SK-N-SH (cell line): ENCODE measurements at regions not wholly inside any gene's neighbourhood (a gene's known extent, or its start where the extent isn't known, plus 50 kb on each side); places are given as distances from the start of the nearest gene placed in this dataset.

ENCODE experiments used
- CTCF ChIA-PET: fragments of 300-600, 350-600 bp; formaldehyde crosslinking; extraction: SDS; loops from one replicate; lab custom pipeline; 2021; lab: Yijun Ruan, JAX
- POLR2A ChIA-PET: fragments of 350-600 bp; sonication (Branson Sonifier 250); formaldehyde crosslinking; extraction: SDS; loops from one replicate; lab custom pipeline; 2020; ENCODE audit warnings: antibody characterized with exemption, inconsistent platforms; lab: Yijun Ruan, JAX
- DNase-seq: peaks from one replicate; pipeline ENCODE4 v3.0.0; 2012
- H2AFZ ChIP-seq: fragments of 200-600 bp; sonication (generic); 2 replicates; pipeline ENCODE4 v1.8.1; 2016; ENCODE audit warnings: antibody characterized with exemption, mild to moderate bottlenecking, low read depth
- H3F3A ChIP-seq: fragments of 200-600 bp; sonication (generic); replicated peaks from 2 replicates; pipeline ENCODE3; 2016; ENCODE audit warnings: antibody characterized with exemption, mild to moderate bottlenecking; ENCODE audit not compliant: insufficient read depth
- H3K27ac ChIP-seq, 2 experiments: fragments of 200-500 bp in 1 of 2; fragments of 200-600 bp in 1 of 2; sonication (Bioruptor generic) in 1 of 2; sonication (generic), shearing (Covaris generic) in 1 of 2; 2 replicates each; pipeline versions ENCODE4 v1.5.1 to v1.6.1; 2014 to 2016; ENCODE audit warnings: low read depth in 2 of 2, inconsistent platforms in 1 of 2, low read length in 1 of 2, mild to moderate bottlenecking in 1 of 2, mixed read lengths in 1 of 2
- H3K27me3 ChIP-seq: fragments of 200-600 bp; sonication (generic), shearing (Covaris generic); 2 replicates; pipeline ENCODE4 v1.6.1; 2016; ENCODE audit warnings: mixed run types; ENCODE audit not compliant: insufficient read depth
- H3K36me3 ChIP-seq, 2 experiments: fragments of 200-500 bp in 1 of 2; fragments of 200-600 bp in 1 of 2; sonication (Bioruptor generic) in 1 of 2; sonication (generic) in 1 of 2; replicated peaks in 1 of 2; 2 replicates each; pipeline versions ENCODE3 to v1.5.1; 2014 to 2016; ENCODE audit warnings: low read length in 1 of 2, mild to moderate bottlenecking in 1 of 2; ENCODE audit not compliant: insufficient read depth in 2 of 2, control insufficient read depth in 1 of 2
- H3K4me1 ChIP-seq, 2 experiments: fragments of 200-500 bp in 1 of 2; fragments of 200-600 bp in 1 of 2; sonication (Bioruptor generic) in 1 of 2; sonication (generic), shearing (Covaris generic) in 1 of 2; 2 replicates each; pipeline versions ENCODE4 v1.5.1 to v1.6.1; 2014 to 2016; ENCODE audit warnings: low read depth in 1 of 2, low read length in 1 of 2, mixed run types in 1 of 2; ENCODE audit not compliant: insufficient read depth in 2 of 2, control insufficient read depth in 1 of 2
- H3K4me2 ChIP-seq: fragments of 200-600 bp; sonication (generic), shearing (Covaris generic); 2 replicates; pipeline ENCODE4 v1.6.1; 2017; ENCODE audit warnings: mixed run types
- H3K4me3 ChIP-seq, 2 experiments: fragments of 200-500 bp in 1 of 2; fragments of 200-600 bp in 1 of 2; sonication (Bioruptor generic) in 1 of 2; sonication (generic), shearing (Covaris generic) in 1 of 2; 2 replicates each; pipeline versions ENCODE4 v1.5.1 to v1.8.1; 2014 to 2016; ENCODE audit warnings: low read depth in 2 of 2, inconsistent platforms in 1 of 2, low read length in 1 of 2, mild to moderate bottlenecking in 1 of 2, mixed read lengths in 1 of 2, moderate library complexity in 1 of 2
- H3K79me2 ChIP-seq: fragments of 200-600 bp; sonication (generic); 2 replicates; pipeline ENCODE4 v1.8.1; 2017; ENCODE audit warnings: mild to moderate bottlenecking; ENCODE audit not compliant: insufficient read depth
- H3K9ac ChIP-seq: fragments of 200-600 bp; sonication (generic); 2 replicates; pipeline ENCODE4 v1.6.1; 2017; ENCODE audit warnings: mixed run types
- H3K9me2 ChIP-seq: fragments of 200-600 bp; sonication (generic); 2 replicates; pipeline ENCODE4 v1.6.1; 2017; ENCODE audit warnings: mixed run types
- H3K9me3 ChIP-seq: fragments of 200-600 bp; sonication (generic); 2 replicates; pipeline ENCODE4 v1.6.1; 2017; ENCODE audit warnings: mixed run types, mild to moderate bottlenecking, moderate library complexity
- H4K20me1 ChIP-seq: fragments of 200-600 bp; sonication (generic); 2 replicates; pipeline ENCODE4 v1.6.1; 2017; ENCODE audit warnings: mild to moderate bottlenecking, mixed run types; ENCODE audit not compliant: insufficient read depth
- CHD2 ChIP-seq: fragments of 150-350 bp; IDR thresholded peaks from 2 replicates; pipeline ENCODE4 v1.6.1; 2018; ENCODE audit warnings: low read length; ENCODE audit not compliant: partially characterized antibody
- ELF1 ChIP-seq: IDR thresholded peaks from 2 replicates; pipeline ENCODE4 v1.4.0; 2012
- EP300 ChIP-seq, 2 experiments: IDR thresholded peaks; 2 replicates each; pipeline versions ENCODE4 v1.4.0 to v1.6.1; 2012; ENCODE audit warnings: borderline replicate concordance in 1 of 2, low read depth in 1 of 2, low read length in 1 of 2
- EZH2phosphoT487 ChIP-seq: fragments of 200-600 bp; sonication (generic); IDR thresholded peaks from 2 replicates; pipeline ENCODE4 v1.6.1; 2017; ENCODE audit warnings: low read depth, mixed run types, mild to moderate bottlenecking, antibody characterized with exemption, moderate library complexity, borderline replicate concordance
- FOXM1 ChIP-seq: IDR thresholded peaks from 2 replicates; pipeline ENCODE4 v1.4.0; 2012; ENCODE audit warnings: low read depth, mild to moderate bottlenecking
- GABPA ChIP-seq: IDR thresholded peaks from 2 replicates; pipeline ENCODE4 v1.4.0; 2012; ENCODE audit warnings: low read depth, mild to moderate bottlenecking
- JUND ChIP-seq: IDR thresholded peaks from 2 replicates; pipeline ENCODE4 v1.4.0; 2012
- MAX ChIP-seq: IDR thresholded peaks from 2 replicates; pipeline ENCODE4 v1.4.0; 2012; ENCODE audit warnings: low read depth
- MEF2A ChIP-seq: IDR thresholded peaks from 2 replicates; pipeline ENCODE4 v1.4.0; 2012; ENCODE audit warnings: low read depth, borderline replicate concordance
- MXI1 ChIP-seq: IDR thresholded peaks from 2 replicates; pipeline ENCODE4 v1.6.1; 2012; ENCODE audit warnings: mild to moderate bottlenecking, low read depth, low read length, improper control_type of control experiment
- NFIC ChIP-seq: IDR thresholded peaks from 2 replicates; pipeline ENCODE4 v1.4.0; 2012; ENCODE audit warnings: borderline replicate concordance
- NRF1 ChIP-seq: IDR thresholded peaks from 2 replicates; pipeline ENCODE4 v1.6.1; 2012; ENCODE audit warnings: low read depth, mild to moderate bottlenecking, low read length
- POLR2AphosphoS5 ChIP-seq: IDR thresholded peaks from 2 replicates; pipeline ENCODE4 v1.6.1; 2012; ENCODE audit warnings: low read depth, low read length
- RAD21 ChIP-seq: IDR thresholded peaks from 2 replicates; pipeline ENCODE4 v1.6.1; 2012; ENCODE audit warnings: mild to moderate bottlenecking, low read length
- RCOR1 ChIP-seq: fragments of 150-350 bp; IDR thresholded peaks from 2 replicates; pipeline ENCODE4 v1.6.1; 2017; ENCODE audit warnings: antibody characterized with exemption, low read length
- RXRA ChIP-seq: IDR thresholded peaks from 2 replicates; pipeline ENCODE4 v1.4.0; 2012; ENCODE audit warnings: low read depth, mild to moderate bottlenecking, borderline replicate concordance
- SMC3 ChIP-seq: IDR thresholded peaks from 2 replicates; pipeline ENCODE4 v1.6.1; 2012; ENCODE audit warnings: low read depth, low read length, improper control_type of control experiment
- TAF1 ChIP-seq: IDR thresholded peaks from 2 replicates; pipeline ENCODE4 v1.6.1; 2012; ENCODE audit warnings: low read depth, mild to moderate bottlenecking, low read length, moderate library complexity, borderline replicate concordance
- TCF12 ChIP-seq: IDR thresholded peaks from 2 replicates; pipeline ENCODE4 v1.4.0; 2012
- TEAD4 ChIP-seq: IDR thresholded peaks from 2 replicates; pipeline ENCODE4 v1.4.0; 2012; ENCODE audit warnings: mild to moderate bottlenecking, borderline replicate concordance; ENCODE audit not compliant: insufficient read depth
- YY1 ChIP-seq: IDR thresholded peaks from 2 replicates; pipeline ENCODE4 v1.4.0; 2012; ENCODE audit warnings: low read depth, mild to moderate bottlenecking
- WGBS: methylation state at CpG from one replicate; pipeline ENCODE4 v1.1.6; 2017; ENCODE audit warnings: low lambda C conversion rate; 5-methylcytosine and 5-hydroxymethylcytosine counted together
- TF ChIP-seq, protein P1 (sequence below): IDR thresholded peaks from 2 replicates; pipeline ENCODE4 v1.4.0; 2012; ENCODE audit warnings: low read depth, borderline replicate concordance
- TF ChIP-seq, protein P2 (sequence below): fragments of 150-350 bp; IDR thresholded peaks from 2 replicates; pipeline ENCODE4 v1.6.1; 2016; ENCODE audit warnings: mild to moderate bottlenecking, low read depth, low read length
- TF ChIP-seq, protein P3 (sequence below): IDR thresholded peaks from 2 replicates; pipeline ENCODE4; 2012

DNA sequence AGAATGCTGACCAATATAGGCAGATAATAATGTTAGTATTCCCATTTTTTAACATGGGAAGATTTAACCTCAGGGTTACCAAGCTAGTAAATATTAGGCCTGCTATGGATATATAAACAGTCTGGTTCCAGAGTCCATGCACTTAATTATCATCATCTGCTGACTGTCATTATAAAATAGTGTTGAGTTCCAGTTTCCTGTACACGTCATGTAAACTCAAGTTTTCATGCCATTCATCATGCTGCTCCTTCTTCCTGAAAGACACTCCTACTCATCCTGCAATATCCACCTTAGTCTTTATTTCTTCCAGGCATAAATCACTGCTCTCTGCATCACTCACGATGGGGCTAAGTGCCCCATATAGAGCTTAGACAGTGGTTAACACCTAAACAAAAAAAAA, 420.8 kb upstream of the SPHKAP start:
- no peaks in the 10 kb centered on the region for H3F3A ChIP-seq
- ChIA-PET POLR2A (no interaction called here), CTCF (no interaction called here)
- H3K27me3 ChIP-seq = no peaks in the 10 kb centered on the region
- TF ChIP-seq, protein P1, sequence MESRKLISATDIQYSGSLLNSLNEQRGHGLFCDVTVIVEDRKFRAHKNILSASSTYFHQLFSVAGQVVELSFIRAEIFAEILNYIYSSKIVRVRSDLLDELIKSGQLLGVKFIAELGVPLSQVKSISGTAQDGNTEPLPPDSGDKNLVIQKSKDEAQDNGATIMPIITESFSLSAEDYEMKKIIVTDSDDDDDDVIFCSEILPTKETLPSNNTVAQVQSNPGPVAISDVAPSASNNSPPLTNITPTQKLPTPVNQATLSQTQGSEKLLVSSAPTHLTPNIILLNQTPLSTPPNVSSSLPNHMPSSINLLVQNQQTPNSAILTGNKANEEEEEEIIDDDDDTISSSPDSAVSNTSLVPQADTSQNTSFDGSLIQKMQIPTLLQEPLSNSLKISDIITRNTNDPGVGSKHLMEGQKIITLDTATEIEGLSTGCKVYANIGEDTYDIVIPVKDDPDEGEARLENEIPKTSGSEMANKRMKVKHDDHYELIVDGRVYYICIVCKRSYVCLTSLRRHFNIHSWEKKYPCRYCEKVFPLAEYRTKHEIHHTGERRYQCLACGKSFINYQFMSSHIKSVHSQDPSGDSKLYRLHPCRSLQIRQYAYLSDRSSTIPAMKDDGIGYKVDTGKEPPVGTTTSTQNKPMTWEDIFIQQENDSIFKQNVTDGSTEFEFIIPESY = no peak
- no peak for TF ChIP-seq NFIC
- no peak for TF ChIP-seq TAF1
- TF ChIP-seq NRF1 = no peak
- TF ChIP-seq TCF12 = peak; percentile 64
- no peak for TF ChIP-seq RCOR1
- no peak for TF ChIP-seq TEAD4
- TF ChIP-seq MXI1 = no peak
- TF ChIP-seq, protein P2, sequence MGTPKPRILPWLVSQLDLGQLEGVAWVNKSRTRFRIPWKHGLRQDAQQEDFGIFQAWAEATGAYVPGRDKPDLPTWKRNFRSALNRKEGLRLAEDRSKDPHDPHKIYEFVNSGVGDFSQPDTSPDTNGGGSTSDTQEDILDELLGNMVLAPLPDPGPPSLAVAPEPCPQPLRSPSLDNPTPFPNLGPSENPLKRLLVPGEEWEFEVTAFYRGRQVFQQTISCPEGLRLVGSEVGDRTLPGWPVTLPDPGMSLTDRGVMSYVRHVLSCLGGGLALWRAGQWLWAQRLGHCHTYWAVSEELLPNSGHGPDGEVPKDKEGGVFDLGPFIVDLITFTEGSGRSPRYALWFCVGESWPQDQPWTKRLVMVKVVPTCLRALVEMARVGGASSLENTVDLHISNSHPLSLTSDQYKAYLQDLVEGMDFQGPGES = no peak
- no peak for TF ChIP-seq MAX
- no peak for TF ChIP-seq MEF2A
- no peak for TF ChIP-seq POLR2AphosphoS5
- no peak for TF ChIP-seq JUND
- TF ChIP-seq GABPA = no peak
- TF ChIP-seq SMC3 = no peak
- TF ChIP-seq EZH2phosphoT487 = no peak
- TF ChIP-seq ELF1 = no peak
- TF ChIP-seq RXRA = no peak
- no peak for TF ChIP-seq FOXM1
- no peak for TF ChIP-seq CHD2
- no peak for TF ChIP-seq RAD21
- peak in 1 of 2 experiments; percentile 36; a peak in 1 of 4 replicates for TF ChIP-seq EP300 (IDR thresholded peaks at IDR 0.05; ENCODE audit: borderline replicate concordance in 1 of 2, low read depth in 1 of 2, low read length in 1 of 2)
- TF ChIP-seq, protein P3, sequence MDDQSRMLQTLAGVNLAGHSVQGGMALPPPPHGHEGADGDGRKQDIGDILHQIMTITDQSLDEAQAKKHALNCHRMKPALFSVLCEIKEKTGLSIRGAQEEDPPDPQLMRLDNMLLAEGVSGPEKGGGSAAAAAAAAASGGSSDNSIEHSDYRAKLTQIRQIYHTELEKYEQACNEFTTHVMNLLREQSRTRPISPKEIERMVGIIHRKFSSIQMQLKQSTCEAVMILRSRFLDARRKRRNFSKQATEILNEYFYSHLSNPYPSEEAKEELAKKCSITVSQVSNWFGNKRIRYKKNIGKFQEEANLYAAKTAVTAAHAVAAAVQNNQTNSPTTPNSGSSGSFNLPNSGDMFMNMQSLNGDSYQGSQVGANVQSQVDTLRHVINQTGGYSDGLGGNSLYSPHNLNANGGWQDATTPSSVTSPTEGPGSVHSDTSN = peak; percentile 83
- no peak for TF ChIP-seq YY1
- no peaks in the 10 kb centered on the region for H4K20me1 ChIP-seq
- no peak for DNase-seq
- no peaks in the 10 kb centered on the region for H3K9me3 ChIP-seq
- H3K9me2 ChIP-seq = no peaks in the 10 kb centered on the region
- no peaks in the 10 kb centered on the region for H3K4me1 ChIP-seq
- no peaks in the 10 kb centered on the region for H3K36me3 ChIP-seq
- no peak overlapping the region for H3K4me2 ChIP-seq
- no peak overlapping the region for H3K4me3 ChIP-seq
- no peak overlapping the region for H3K9ac ChIP-seq
- 0 out of 4 replicates have a peak overlapping the region, but pooled peaks of 1 of the 2 experiments have one; percentile 23 for H3K27ac ChIP-seq
- no peaks in the 10 kb centered on the region for H3K79me2 ChIP-seq
- 16% methylated on average over 2 of the region's 2 CpGs for WGBS
- H2AFZ ChIP-seq = no peak overlapping the region
